ENCODE measurements at regions not wholly inside any gene's neighbourhood (a gene's known extent, or its start where the extent isn't known, plus 50 kb on each side); places are given as distances from the start of the nearest gene placed in this dataset.

- TF ChIP-seq FOS (IDR thresholded peaks at IDR 0.05; ENCODE audit: borderline replicate concordance, insufficient read depth, low read length) = no peak
- no peak for TF ChIP-seq CTCF (IDR thresholded peaks at IDR 0.05; ENCODE audit: extremely low read depth in 1 of 2, insufficient read depth in 1 of 2, low read depth in 1 of 2, low read length in 2 of 2)
- no peak for TF ChIP-seq EZH2 (IDR thresholded peaks at IDR 0.05; ENCODE audit: borderline replicate concordance, low read depth, low read length, severe bottlenecking)
- no peak for TF ChIP-seq MYC (IDR thresholded peaks at IDR 0.05; ENCODE audit: low read depth, low read length)
These were observed 179.6 kb upstream of the B3GALT2 start for GRCh38 chr1:193365966-193366365.
